K562 (cell line): ENCODE measurements at regions not wholly inside any gene's neighbourhood (a gene's known extent, or its start where the extent isn't known, plus 50 kb on each side); places are given as distances from the start of the nearest gene placed in this dataset.

Experiments used
- ATAC-seq: fragments of 200-7000 bp; cut with Tn5 transposase; 3 replicates; pipeline ENCODE4 v1.9.1; 2020; ENCODE audit warnings: moderate library complexity
- BruUV-seq: library from RNA; stranded (reverse); fragments of 400-500 nt; replicated peaks from 2 replicates; lab custom pipeline; 2021; lab: Mats Ljungman, UMichigan
- CTCF ChIA-PET: fragments of 300-600 bp; formaldehyde crosslinking; extraction: SDS; loops from one replicate; lab custom pipeline; 2021; ENCODE audit warnings: low intra/inter-chr PET ratio; lab: Yijun Ruan, JAX
- POLR2A ChIA-PET: fragments of 300-600, 350-650 bp; sonication (Branson Sonifier 250); formaldehyde crosslinking; extraction: SDS; loops from one replicate; lab custom pipeline; 2021; ENCODE audit warnings: antibody characterized with exemption, inconsistent platforms; lab: Yijun Ruan, JAX
- DNase-seq, 4 experiments: peaks; one replicate each; pipeline versions ENCODE4 v3.0.0 to v3.0.0-alpha.2; 2011 to 2018; ENCODE audit warnings: low spot score in 3 of 4, mixed read lengths in 3 of 4; ENCODE audit errors: extremely low read depth in 1 of 4
- FAIRE-seq: peaks from 2 replicates; lab custom pipeline; 2011; peaks lifted over from hg19 to GRCh38; lab: Jason Lieb, UNC
- H2AFZ ChIP-seq: 2 replicates; pipeline ENCODE4 v1.6.0; 2011; ENCODE audit warnings: low read depth, low read length, control low read depth, inconsistent platforms
- H3K27ac ChIP-seq: fragments of 200-600 bp; 3 replicates; pipeline ENCODE4 v1.8.0; 2011; ENCODE audit warnings: low read depth, mild to moderate bottlenecking, control low read depth, inconsistent platforms, low read length, moderate library complexity, mixed read lengths; ENCODE audit errors: extremely low read depth
- H3K27me3 ChIP-seq, 2 experiments: fragments of 300-600 bp in 1 of 2; 2 replicates in 1 of 2; 3 replicates in 1 of 2; pipeline versions ENCODE4 v1.6.0 to v1.8.0; 2011; ENCODE audit warnings: inconsistent platforms in 2 of 2, low read length in 2 of 2, mild to moderate bottlenecking in 1 of 2, mixed read lengths in 1 of 2, moderate library complexity in 1 of 2; ENCODE audit not compliant: control insufficient read depth in 2 of 2, insufficient read depth in 2 of 2
- H3K36me3 ChIP-seq: fragments of 300-600 bp; 3 replicates; pipeline ENCODE4 v1.8.0; 2011; ENCODE audit warnings: mild to moderate bottlenecking, low read length, inconsistent platforms; ENCODE audit not compliant: control insufficient read depth, insufficient read depth
- H3K4me1 ChIP-seq, 2 experiments: fragments of 200-600 bp in 1 of 2; replicated peaks in 1 of 2; 2 replicates in 1 of 2; 3 replicates in 1 of 2; pipeline versions ENCODE4 v1.5.1 to v1.8.0; 2011; ENCODE audit warnings: inconsistent platforms in 2 of 2, low read length in 2 of 2, mild to moderate bottlenecking in 1 of 2, mixed read lengths in 1 of 2, moderate library complexity in 1 of 2; ENCODE audit not compliant: control insufficient read depth in 2 of 2, insufficient read depth in 2 of 2
- H3K4me2 ChIP-seq: 2 replicates; pipeline ENCODE4 v1.6.1; 2011; ENCODE audit warnings: low read length, control low read depth, inconsistent platforms, mixed read lengths; ENCODE audit not compliant: insufficient read depth
- H3K4me3 ChIP-seq: fragments of 200-600 bp; sonication (generic), shearing (Covaris generic); 2 replicates; pipeline ENCODE4 v1.5.1; 2016; ENCODE audit warnings: control low read depth, inconsistent platforms
- H3K79me2 ChIP-seq: fragments of 200-600 bp; 3 replicates; pipeline ENCODE4 v1.8.0; 2011; ENCODE audit warnings: low read length, inconsistent platforms; ENCODE audit not compliant: control insufficient read depth, insufficient read depth
- H3K9ac ChIP-seq, 2 experiments: 2 replicates each; pipeline versions ENCODE4 v1.6.0 to v1.6.1; 2011; ENCODE audit warnings: low read depth in 2 of 2, low read length in 2 of 2, control low read depth in 1 of 2, inconsistent platforms in 1 of 2, mild to moderate bottlenecking in 1 of 2, mixed read lengths in 1 of 2; ENCODE audit not compliant: insufficient read depth in 1 of 2
- H3K9me1 ChIP-seq: one replicate; pipeline ENCODE4 v1.6.0; 2011; ENCODE audit warnings: inconsistent platforms, mild to moderate bottlenecking, low read length, moderate library complexity; ENCODE audit not compliant: control insufficient read depth, insufficient read depth
- H3K9me3 ChIP-seq: replicated peaks from 2 replicates; pipeline ENCODE4 v1.5.1; 2011; ENCODE audit warnings: low read depth, low read length, inconsistent platforms; ENCODE audit not compliant: control insufficient read depth, insufficient read depth
- H4K20me1 ChIP-seq: replicated peaks from 2 replicates; pipeline ENCODE4 v1.6.1; 2011; ENCODE audit warnings: low read length, inconsistent platforms, mixed read lengths; ENCODE audit not compliant: control insufficient read depth, insufficient read depth
- E2F8 ChIP-seq: fragments of 450-650 bp; IDR thresholded peaks from 2 replicates; pipeline ENCODE4 v1.7.1; 2018; ENCODE audit warnings: mild to moderate bottlenecking, low read depth; ENCODE audit not compliant: partially characterized antibody
- HBP1 ChIP-seq: fragments of 450-650 bp; formaldehyde crosslinking; IDR thresholded peaks from 2 replicates; pipeline ENCODE4 v1.4.0; 2022; ENCODE audit warnings: missing genetic modification characterization
- JUNB ChIP-seq: fragments of 450-650 bp; formaldehyde crosslinking; conservative IDR thresholded peaks from 2 replicates; pipeline ENCODE4 v1.4.0; 2020; ENCODE audit warnings: mild to moderate bottlenecking
- KAT8 ChIP-seq: fragments of 450-650 bp; IDR thresholded peaks from 2 replicates; pipeline ENCODE4 v1.6.1; 2016; ENCODE audit warnings: low read depth, mild to moderate bottlenecking
- NCOA2 ChIP-seq, 2 experiments: fragments of 450-650 bp; IDR thresholded peaks; 2 replicates each; pipeline ENCODE4 v1.6.1; 2018; ENCODE audit warnings: mild to moderate bottlenecking in 2 of 2, moderate library complexity in 1 of 2; ENCODE audit not compliant: partially characterized antibody in 2 of 2
- NCOA6 ChIP-seq: fragments of 450-650 bp; IDR thresholded peaks from 2 replicates; pipeline ENCODE4 v1.6.1; 2017; ENCODE audit warnings: mild to moderate bottlenecking
- NELFE ChIP-seq: IDR thresholded peaks from 2 replicates; pipeline ENCODE4 v1.6.1; 2011; ENCODE audit warnings: mild to moderate bottlenecking; ENCODE audit not compliant: insufficient read depth, insufficient read length
- STAT5A ChIP-seq: IDR thresholded peaks from 2 replicates; pipeline ENCODE4 v1.6.1; 2012; ENCODE audit warnings: low read length, inconsistent platforms, borderline replicate concordance
- TAF1 ChIP-seq: IDR thresholded peaks from 2 replicates; pipeline ENCODE4 v1.6.1; 2011; ENCODE audit warnings: mild to moderate bottlenecking, low read length, moderate library complexity; ENCODE audit not compliant: insufficient read depth, control insufficient read depth, severe bottlenecking; ENCODE audit errors: extremely low read depth
- TEAD2 ChIP-seq: fragments of 450-650 bp; IDR thresholded peaks from 2 replicates; pipeline ENCODE4 v1.6.1; 2016; ENCODE audit warnings: missing genetic modification characterization, control low read depth, missing compliant biosample characterization
- TRIM24 ChIP-seq, 2 experiments: fragments of 450-650 bp; IDR thresholded peaks; 2 replicates each; pipeline ENCODE4 v1.6.1; 2016
- WGBS: fragments of 100-300 bp; shearing (Covaris generic); methylation state at CpG from one replicate; pipeline ENCODE4 v1.1.6; 2016; ENCODE audit warnings: low coverage, mixed read lengths; ENCODE audit not compliant: insufficient coverage; ENCODE audit errors: missing lambda C conversion rate; 5-methylcytosine and 5-hydroxymethylcytosine counted together
- in situ Hi-C: fragments of 300-500 bp; cut with MboI; formaldehyde crosslinking; loops from 4 replicates; pipeline ENCODE4 v1.15.0; 2018; ENCODE audit warnings: inconsistent platforms, mixed read lengths
- intact Hi-C: fragments of 100-400 bp; cut with micrococcal nuclease; formaldehyde crosslinking; loops from 2 replicates; pipeline ENCODE4 v1.14.2; 2022
- TF ChIP-seq, protein P1 (sequence below), 2 experiments: fragments of 150-350 bp in 1 of 2; IDR thresholded peaks; 2 replicates each; pipeline ENCODE4 v1.6.1; 2012 to 2016; ENCODE audit warnings: low read depth in 2 of 2, low read length in 2 of 2, mild to moderate bottlenecking in 1 of 2, moderate library complexity in 1 of 2

DNA sequence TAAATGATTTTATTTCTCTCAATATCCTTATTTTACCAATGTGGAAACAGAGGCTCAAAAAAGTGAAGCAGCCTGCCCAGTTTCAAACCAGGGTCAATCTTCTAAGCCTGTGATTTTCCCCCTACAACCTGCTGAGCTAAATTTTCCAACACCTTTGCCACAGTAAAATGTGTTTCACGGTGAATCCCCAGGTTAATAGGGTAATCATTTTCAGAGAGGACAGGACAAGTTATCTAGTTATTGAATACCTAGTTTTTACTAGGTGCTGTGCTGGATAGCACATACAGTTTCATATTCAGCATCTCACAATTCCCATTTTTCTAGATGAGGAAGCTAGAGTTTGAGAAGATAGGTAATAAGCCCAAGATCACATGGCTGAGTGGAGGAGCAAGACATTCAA, 236.6 kb downstream of the PTH2R start:
- H3K4me3 ChIP-seq = no peak overlapping the region
- H3K9ac ChIP-seq = no peak overlapping the region
- ATAC-seq (no peak), DNase-seq (no peak), FAIRE-seq (no peak)
- in situ Hi-C loops = no loop called here
- peaks cover 0 to 5% of the 10 kb centered on the region in 2 experiments; a peak in 2 of 5 replicates for H3K4me1 ChIP-seq
- CTCF ChIA-PET = no interaction called here
- H3K79me2 ChIP-seq = no peaks in the 10 kb centered on the region
- H3K27me3 ChIP-seq = no peaks in the 10 kb centered on the region
- no peak overlapping the region for H2AFZ ChIP-seq
- POLR2A ChIA-PET = interaction anchor here (0.7 to 1.3 kb wide), 3 partner anchors 7 to 101 kb away, joined by 3 read pairs; no protein-coding TSS in a partner anchor
- no peaks in the 10 kb centered on the region for H3K9me3 ChIP-seq
- BruUV-seq = no TSS peak
- H4K20me1 ChIP-seq = no peaks in the 10 kb centered on the region
- peaks cover 6% of the 10 kb centered on the region; the same call in 2 of the 3 replicates for H3K36me3 ChIP-seq
- no peak overlapping the region for H3K27ac ChIP-seq
- H3K4me2 ChIP-seq = no peak overlapping the region
- intact Hi-C loops = no loop called here
- WGBS = 88% methylated on average over 1 of the region's 1 CpG
- TF ChIP-seq NCOA2 (IDR thresholded peaks at IDR 0.05; ENCODE audit: partially characterized antibody in 2 of 2) (no peak), TAF1 (no peak), TRIM24 (IDR thresholded peaks at IDR 0.05) (no peak), STAT5A (no peak), NCOA6 (no peak), NELFE (no peak), E2F8 (no peak), TEAD2 (tag) (no peak), HBP1 (CRISPR knock-in tag) (no peak), KAT8 (no peak), JUNB (CRISPR knock-in tag) (no peak)
- TF ChIP-seq, protein P1, sequence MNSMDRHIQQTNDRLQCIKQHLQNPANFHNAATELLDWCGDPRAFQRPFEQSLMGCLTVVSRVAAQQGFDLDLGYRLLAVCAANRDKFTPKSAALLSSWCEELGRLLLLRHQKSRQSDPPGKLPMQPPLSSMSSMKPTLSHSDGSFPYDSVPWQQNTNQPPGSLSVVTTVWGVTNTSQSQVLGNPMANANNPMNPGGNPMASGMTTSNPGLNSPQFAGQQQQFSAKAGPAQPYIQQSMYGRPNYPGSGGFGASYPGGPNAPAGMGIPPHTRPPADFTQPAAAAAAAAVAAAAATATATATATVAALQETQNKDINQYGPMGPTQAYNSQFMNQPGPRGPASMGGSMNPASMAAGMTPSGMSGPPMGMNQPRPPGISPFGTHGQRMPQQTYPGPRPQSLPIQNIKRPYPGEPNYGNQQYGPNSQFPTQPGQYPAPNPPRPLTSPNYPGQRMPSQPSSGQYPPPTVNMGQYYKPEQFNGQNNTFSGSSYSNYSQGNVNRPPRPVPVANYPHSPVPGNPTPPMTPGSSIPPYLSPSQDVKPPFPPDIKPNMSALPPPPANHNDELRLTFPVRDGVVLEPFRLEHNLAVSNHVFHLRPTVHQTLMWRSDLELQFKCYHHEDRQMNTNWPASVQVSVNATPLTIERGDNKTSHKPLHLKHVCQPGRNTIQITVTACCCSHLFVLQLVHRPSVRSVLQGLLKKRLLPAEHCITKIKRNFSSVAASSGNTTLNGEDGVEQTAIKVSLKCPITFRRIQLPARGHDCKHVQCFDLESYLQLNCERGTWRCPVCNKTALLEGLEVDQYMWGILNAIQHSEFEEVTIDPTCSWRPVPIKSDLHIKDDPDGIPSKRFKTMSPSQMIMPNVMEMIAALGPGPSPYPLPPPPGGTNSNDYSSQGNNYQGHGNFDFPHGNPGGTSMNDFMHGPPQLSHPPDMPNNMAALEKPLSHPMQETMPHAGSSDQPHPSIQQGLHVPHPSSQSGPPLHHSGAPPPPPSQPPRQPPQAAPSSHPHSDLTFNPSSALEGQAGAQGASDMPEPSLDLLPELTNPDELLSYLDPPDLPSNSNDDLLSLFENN (IDR thresholded peaks at IDR 0.05; ENCODE audit: low read depth in 2 of 2, low read length in 2 of 2) = no peak
- H3K9me1 ChIP-seq = no peaks in the 10 kb centered on the region
